HEK293 (cell line): ENCODE measurements at regions not wholly inside any gene's neighbourhood (a gene's known extent, or its start where the extent isn't known, plus 50 kb on each side); places are given as distances from the start of the nearest gene placed in this dataset.

Experiments
- CTCF ChIA-PET: fragments of 350-600 bp; formaldehyde crosslinking; extraction: SDS; loops from one replicate; lab custom pipeline; 2021; ENCODE audit warnings: antibody characterized with exemption; lab: Yijun Ruan, JAX
- POLR2A ChIA-PET: fragments of 300-600 bp; formaldehyde crosslinking; extraction: SDS; loops from one replicate; lab custom pipeline; 2020; ENCODE audit warnings: antibody characterized with exemption, inconsistent platforms; lab: Yijun Ruan, JAX
- H3K27ac ChIP-seq: fragments of 200-500 bp; sonication (Bioruptor generic); 2 replicates; pipeline ENCODE4 v1.5.1; 2014; ENCODE audit warnings: low read depth, low read length, control low read depth, inconsistent platforms; ENCODE audit errors: extremely low read depth
- H3K36me3 ChIP-seq, 2 experiments: fragments of 200-500 bp in 1 of 2; sonication (Bioruptor generic) in 1 of 2; 1 replicate in 1 of 2; 2 replicates in 1 of 2; pipeline ENCODE4 v1.5.1; 2014 to 2017; ENCODE audit warnings: inconsistent platforms in 2 of 2, low read length in 2 of 2; ENCODE audit not compliant: control insufficient read depth in 2 of 2, insufficient read depth in 1 of 2
- H3K4me1 ChIP-seq: fragments of 200-500 bp; sonication (Bioruptor generic); 2 replicates; pipeline ENCODE4 v1.5.1; 2014; ENCODE audit warnings: mild to moderate bottlenecking, low read length, inconsistent platforms; ENCODE audit not compliant: control insufficient read depth, insufficient read depth
- H3K4me3 ChIP-seq: 2 replicates; pipeline ENCODE4 v1.5.1; 2011; ENCODE audit warnings: low read depth, mild to moderate bottlenecking, control low read depth, low read length, moderate library complexity
- H3K9me3 ChIP-seq: fragments of 200-500 bp; sonication (Bioruptor generic); 2 replicates; pipeline ENCODE4 v1.5.1; 2014; ENCODE audit warnings: low read depth, low read length, inconsistent platforms; ENCODE audit not compliant: control insufficient read depth, insufficient read depth
- HOXA7 ChIP-seq: sonication (generic); formaldehyde crosslinking; IDR thresholded peaks from 2 replicates; pipeline ENCODE4 v1.8.1; 2022; ENCODE audit warnings: missing genetic modification reagents, borderline replicate concordance
- KLF7 ChIP-seq: fragments of 450-650 bp; formaldehyde crosslinking; IDR thresholded peaks from 2 replicates; pipeline ENCODE4 v1.5.1; 2016; ENCODE audit warnings: missing biosample characterization, missing genetic modification characterization, borderline replicate concordance
- PATZ1 ChIP-seq: fragments of 450-650 bp; formaldehyde crosslinking; IDR thresholded peaks from 2 replicates; pipeline ENCODE4 v1.5.1; 2016; ENCODE audit warnings: missing biosample characterization, missing genetic modification characterization
- ZBTB1 ChIP-seq: fragments of 450-650 bp; formaldehyde crosslinking; IDR thresholded peaks from 2 replicates; pipeline ENCODE4 v1.5.1; 2016; ENCODE audit warnings: missing biosample characterization, missing genetic modification characterization
- ZBTB8A ChIP-seq: fragments of 450-650 bp; formaldehyde crosslinking; IDR thresholded peaks from 2 replicates; pipeline ENCODE4 v1.5.1; 2016; ENCODE audit warnings: missing biosample characterization, missing genetic modification characterization
- ZEB2 ChIP-seq: fragments of 450-650 bp; formaldehyde crosslinking; IDR thresholded peaks from 2 replicates; pipeline ENCODE4 v1.5.1; 2016; ENCODE audit warnings: missing biosample characterization, missing genetic modification characterization
- ZNF10 ChIP-seq: fragments of 450-650 bp; formaldehyde crosslinking; IDR thresholded peaks from 2 replicates; pipeline ENCODE4 v1.5.1; 2017; ENCODE audit warnings: missing biosample characterization, missing genetic modification characterization
- ZNF114 ChIP-seq: fragments of 450-650 bp; formaldehyde crosslinking; IDR thresholded peaks from 2 replicates; pipeline ENCODE4 v1.5.0; 2017; ENCODE audit warnings: missing biosample characterization, missing genetic modification characterization
- ZNF146 ChIP-seq: fragments of 450-650 bp; formaldehyde crosslinking; IDR thresholded peaks from 2 replicates; pipeline ENCODE4 v1.5.1; 2016; ENCODE audit warnings: missing biosample characterization, missing genetic modification characterization
- ZNF16 ChIP-seq: fragments of 450-650 bp; formaldehyde crosslinking; IDR thresholded peaks from 2 replicates; pipeline ENCODE4 v1.5.1; 2016; ENCODE audit warnings: low read depth, missing biosample characterization, missing genetic modification characterization
- ZNF169 ChIP-seq: fragments of 450-650 bp; formaldehyde crosslinking; IDR thresholded peaks from 2 replicates; pipeline ENCODE4 v1.5.1; 2016; ENCODE audit warnings: missing biosample characterization, missing genetic modification characterization
- ZNF560 ChIP-seq: fragments of 450-650 bp; formaldehyde crosslinking; IDR thresholded peaks from 2 replicates; pipeline ENCODE4 v1.5.1; 2017; ENCODE audit warnings: missing biosample characterization, missing genetic modification characterization, borderline replicate concordance
- ZNF610 ChIP-seq: fragments of 450-650 bp; formaldehyde crosslinking; IDR thresholded peaks from 2 replicates; pipeline ENCODE4 v1.5.1; 2016; ENCODE audit warnings: missing biosample characterization, missing genetic modification characterization, borderline replicate concordance
- ZNF658 ChIP-seq: fragments of 450-650 bp; formaldehyde crosslinking; IDR thresholded peaks from 2 replicates; pipeline ENCODE4; 2016; ENCODE audit warnings: missing biosample characterization, missing genetic modification characterization
- ZNF660 ChIP-seq: fragments of 450-650 bp; IDR thresholded peaks from 2 replicates; pipeline ENCODE4 v1.5.1; 2018; ENCODE audit warnings: missing biosample characterization, mild to moderate bottlenecking, missing genetic modification characterization
- ZNF701 ChIP-seq: fragments of 450-650 bp; formaldehyde crosslinking; IDR thresholded peaks from 2 replicates; pipeline ENCODE4 v1.5.1; 2016; ENCODE audit warnings: missing biosample characterization, missing genetic modification characterization
- ZNF76 ChIP-seq: fragments of 450-650 bp; formaldehyde crosslinking; IDR thresholded peaks from 2 replicates; pipeline ENCODE4; 2016; ENCODE audit warnings: low read depth, missing biosample characterization, missing genetic modification characterization, borderline replicate concordance
- ZNF777 ChIP-seq: fragments of 450-650 bp; formaldehyde crosslinking; IDR thresholded peaks from 2 replicates; pipeline ENCODE4 v1.5.1; 2017; ENCODE audit warnings: missing biosample characterization, missing genetic modification characterization, borderline replicate concordance
- ZNF785 ChIP-seq: fragments of 450-650 bp; formaldehyde crosslinking; IDR thresholded peaks from 2 replicates; pipeline ENCODE4 v1.5.1; 2016; ENCODE audit warnings: missing biosample characterization, missing genetic modification characterization
- ZNF837 ChIP-seq: fragments of 450-650 bp; formaldehyde crosslinking; IDR thresholded peaks from 2 replicates; pipeline ENCODE4 v1.5.1; 2016; ENCODE audit warnings: missing biosample characterization, missing genetic modification characterization
- TF ChIP-seq, protein P1 (sequence below): fragments of 450-650 bp; formaldehyde crosslinking; IDR thresholded peaks from 2 replicates; pipeline ENCODE4 v1.5.1; 2017; ENCODE audit warnings: missing biosample characterization, missing genetic modification characterization
- TF ChIP-seq, protein P2 (sequence below): fragments of 450-650 bp; formaldehyde crosslinking; IDR thresholded peaks from 2 replicates; pipeline ENCODE4 v1.5.1; 2016; ENCODE audit warnings: missing biosample characterization, missing genetic modification characterization

GRCh38 chr1:87400813-87401212 lies 72.1 kb downstream of the LMO4 start:
- H3K27ac ChIP-seq = no peak overlapping the region
- H3K9me3 ChIP-seq = no peaks in the 10 kb centered on the region
- CTCF ChIA-PET = no interaction called here

DNA sequence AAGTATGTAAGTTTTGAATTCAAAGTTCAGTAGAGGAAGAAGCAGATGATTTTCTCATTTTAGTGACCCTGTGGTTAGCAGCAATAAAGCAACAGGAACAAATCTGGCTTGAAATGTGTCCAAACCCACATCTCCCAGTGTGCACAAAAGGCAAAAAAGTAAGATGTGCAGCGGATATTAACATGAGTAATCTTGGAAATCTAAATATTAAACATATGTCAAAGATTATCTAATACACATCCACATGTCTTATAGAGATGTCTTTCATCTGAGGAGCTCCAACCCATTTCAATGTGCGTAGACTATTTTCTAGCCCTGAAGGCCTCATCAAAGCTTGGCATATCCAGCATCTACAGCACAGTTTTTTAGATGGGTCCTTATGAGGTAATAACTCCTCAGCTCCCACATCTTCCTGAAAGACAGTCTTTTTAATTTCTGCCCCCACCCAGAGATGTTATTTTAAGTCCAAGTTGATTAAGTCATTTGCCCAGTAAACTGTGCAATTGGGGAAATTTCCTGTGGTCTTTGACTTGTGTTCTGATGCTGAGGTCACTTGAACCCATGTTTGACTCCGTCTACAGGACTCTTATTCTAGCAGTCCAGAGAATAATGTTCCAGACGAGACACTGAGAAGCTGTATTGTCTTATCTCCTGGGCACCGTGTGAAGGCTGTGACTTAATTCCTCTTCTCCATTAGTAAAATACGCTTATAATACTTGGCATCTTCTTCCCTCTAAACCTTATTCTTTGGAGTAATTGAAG lies 73.7 kb downstream of the LMO4 start:
- Histone ChIP-seq H3K4me3 (no peak overlapping the region), H3K9me3 (no peaks in the 10 kb centered on the region), H3K36me3 (no peaks in the 10 kb centered on the region), H3K27ac (no peak overlapping the region), H3K4me1 (no peaks in the 10 kb centered on the region)
- ChIA-PET POLR2A (no interaction called here), CTCF (no interaction called here)
- TF ChIP-seq ZNF114 = no peak
- no peak for TF ChIP-seq ZNF146 (tag by site-specific recombination)
- no peak for TF ChIP-seq ZNF777 (tag by site-specific recombination)

More at GRCh38 chr1:87400813-87401212, 72.1 kb downstream of the LMO4 start:
- POLR2A ChIA-PET = no interaction called here
- Histone ChIP-seq H3K36me3 (no peaks in the 10 kb centered on the region), H3K4me1 (no peaks in the 10 kb centered on the region), H3K4me3 (no peak overlapping the region)
- no peak for TF ChIP-seq ZNF10 (tag by site-specific recombination)
- TF ChIP-seq ZNF660 (tag by site-specific recombination) = no peak
- TF ChIP-seq ZNF837 (tag by site-specific recombination) = no peak
- TF ChIP-seq, protein P1, sequence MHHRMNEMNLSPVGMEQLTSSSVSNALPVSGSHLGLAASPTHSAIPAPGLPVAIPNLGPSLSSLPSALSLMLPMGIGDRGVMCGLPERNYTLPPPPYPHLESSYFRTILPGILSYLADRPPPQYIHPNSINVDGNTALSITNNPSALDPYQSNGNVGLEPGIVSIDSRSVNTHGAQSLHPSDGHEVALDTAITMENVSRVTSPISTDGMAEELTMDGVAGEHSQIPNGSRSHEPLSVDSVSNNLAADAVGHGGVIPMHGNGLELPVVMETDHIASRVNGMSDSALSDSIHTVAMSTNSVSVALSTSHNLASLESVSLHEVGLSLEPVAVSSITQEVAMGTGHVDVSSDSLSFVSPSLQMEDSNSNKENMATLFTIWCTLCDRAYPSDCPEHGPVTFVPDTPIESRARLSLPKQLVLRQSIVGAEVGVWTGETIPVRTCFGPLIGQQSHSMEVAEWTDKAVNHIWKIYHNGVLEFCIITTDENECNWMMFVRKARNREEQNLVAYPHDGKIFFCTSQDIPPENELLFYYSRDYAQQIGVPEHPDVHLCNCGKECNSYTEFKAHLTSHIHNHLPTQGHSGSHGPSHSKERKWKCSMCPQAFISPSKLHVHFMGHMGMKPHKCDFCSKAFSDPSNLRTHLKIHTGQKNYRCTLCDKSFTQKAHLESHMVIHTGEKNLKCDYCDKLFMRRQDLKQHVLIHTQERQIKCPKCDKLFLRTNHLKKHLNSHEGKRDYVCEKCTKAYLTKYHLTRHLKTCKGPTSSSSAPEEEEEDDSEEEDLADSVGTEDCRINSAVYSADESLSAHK (tag by site-specific recombination) = no peak
- TF ChIP-seq PATZ1 = no peak
- TF ChIP-seq HOXA7 (CRISPR knock-in tag) = no peak
- no peak for TF ChIP-seq ZNF76 (tag by site-specific recombination)
- TF ChIP-seq, protein P2, sequence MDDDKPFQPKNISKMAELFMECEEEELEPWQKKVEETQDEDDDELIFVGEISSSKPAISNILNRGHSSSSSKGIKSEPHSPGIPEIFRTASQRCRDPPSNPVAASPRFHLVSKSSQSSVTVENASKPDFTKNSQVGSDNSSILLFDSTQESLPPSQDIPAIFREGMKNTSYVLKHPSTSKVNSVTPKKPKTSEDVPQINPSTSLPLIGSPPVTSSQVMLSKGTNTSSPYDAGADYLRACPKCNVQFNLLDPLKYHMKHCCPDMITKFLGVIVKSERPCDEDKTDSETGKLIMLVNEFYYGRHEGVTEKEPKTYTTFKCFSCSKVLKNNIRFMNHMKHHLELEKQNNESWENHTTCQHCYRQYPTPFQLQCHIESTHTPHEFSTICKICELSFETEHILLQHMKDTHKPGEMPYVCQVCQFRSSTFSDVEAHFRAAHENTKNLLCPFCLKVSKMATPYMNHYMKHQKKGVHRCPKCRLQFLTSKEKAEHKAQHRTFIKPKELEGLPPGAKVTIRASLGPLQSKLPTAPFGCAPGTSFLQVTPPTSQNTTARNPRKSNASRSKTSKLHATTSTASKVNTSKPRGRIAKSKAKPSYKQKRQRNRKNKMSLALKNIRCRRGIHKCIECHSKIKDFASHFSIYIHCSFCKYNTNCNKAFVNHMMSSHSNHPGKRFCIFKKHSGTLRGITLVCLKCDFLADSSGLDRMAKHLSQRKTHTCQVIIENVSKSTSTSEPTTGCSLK (tag by site-specific recombination) = no peak
- TF ChIP-seq ZNF658 (tag by site-specific recombination) = no peak
- no peak for TF ChIP-seq ZNF16 (tag by site-specific recombination)
- TF ChIP-seq ZNF785 (tag by site-specific recombination) = no peak
- no peak for TF ChIP-seq ZBTB1
- no peak for TF ChIP-seq ZBTB8A (tag by site-specific recombination)
- no peak for TF ChIP-seq ZNF169 (tag by site-specific recombination)
- no peak for TF ChIP-seq ZEB2
- TF ChIP-seq ZNF610 (tag by site-specific recombination) = no peak
- no peak for TF ChIP-seq ZNF114
- no peak for TF ChIP-seq KLF7 (tag by site-specific recombination)
- no peak for TF ChIP-seq ZNF701 (tag by site-specific recombination)
- TF ChIP-seq ZNF560 (tag by site-specific recombination) = no peak
